Mesendoderm (in vitro differentiated cells): ENCODE measurements at regions not wholly inside any gene's neighbourhood (a gene's known extent, or its start where the extent isn't known, plus 50 kb on each side); places are given as distances from the start of the nearest gene placed in this dataset.
A peak's percentile ranks its signal among the peaks of the same experiment; 100 is the strongest.

Experiments used
- DNase-seq: peaks from one replicate; pipeline ENCODE4 v3.0.0; 2013
- H2AK5ac ChIP-seq: 2 replicates; pipeline ENCODE4 v1.6.1; 2013; ENCODE audit warnings: low read length, inconsistent platforms
- H2BK120ac ChIP-seq: 2 replicates; pipeline ENCODE4 v1.6.1; 2013; ENCODE audit warnings: low read depth, mild to moderate bottlenecking, low read length, moderate library complexity, mixed read lengths
- H2BK15ac ChIP-seq: replicated peaks from 2 replicates; pipeline ENCODE4 v1.6.1; 2013; ENCODE audit warnings: low read depth, mild to moderate bottlenecking, moderate library complexity
- H2BK5ac ChIP-seq: 2 replicates; pipeline ENCODE4 v1.6.1; 2013; ENCODE audit warnings: low read length, inconsistent platforms
- H3K18ac ChIP-seq: 2 replicates; pipeline ENCODE4 v1.6.1; 2013; ENCODE audit warnings: mild to moderate bottlenecking, low read length, mixed read lengths
- H3K23ac ChIP-seq: one replicate; pipeline ENCODE4 v1.6.1; 2013; ENCODE audit warnings: low read length
- H3K27ac ChIP-seq: 2 replicates; pipeline ENCODE4 v1.5.1; 2013; ENCODE audit warnings: low read depth, mild to moderate bottlenecking, inconsistent platforms, low read length, moderate library complexity
- H3K27me3 ChIP-seq: 2 replicates; pipeline ENCODE4 v1.6.1; 2013; ENCODE audit warnings: low read length, control low read depth, mild to moderate bottlenecking, inconsistent platforms; ENCODE audit not compliant: insufficient read depth, poor library complexity
- H3K36me3 ChIP-seq: 2 replicates; pipeline ENCODE4 v1.6.1; 2013; ENCODE audit warnings: low read length, inconsistent platforms; ENCODE audit not compliant: control insufficient read depth, insufficient read depth
- H3K4ac ChIP-seq: one replicate; pipeline ENCODE4 v1.6.1; 2013; ENCODE audit warnings: low read depth, mild to moderate bottlenecking, low read length, moderate library complexity
- H3K4me1 ChIP-seq: 2 replicates; pipeline ENCODE4 v1.6.1; 2013; ENCODE audit warnings: low read depth, low read length, inconsistent platforms; ENCODE audit not compliant: control insufficient read depth
- H3K4me2 ChIP-seq: 2 replicates; pipeline ENCODE4 v1.6.1; 2013; ENCODE audit warnings: low read length
- H3K4me3 ChIP-seq: 2 replicates; pipeline ENCODE4 v1.5.1; 2013; ENCODE audit warnings: mild to moderate bottlenecking, low read length
- H3K56ac ChIP-seq: one replicate; pipeline ENCODE4 v1.6.1; 2013; ENCODE audit warnings: low read length
- H3K79me1 ChIP-seq: 2 replicates; pipeline ENCODE4 v1.6.1; 2013; ENCODE audit warnings: low read length, inconsistent platforms
- H3K79me2 ChIP-seq: 2 replicates; pipeline ENCODE4 v1.6.1; 2013; ENCODE audit warnings: mild to moderate bottlenecking, low read length; ENCODE audit not compliant: control insufficient read depth, insufficient read depth
- H3K9ac ChIP-seq: 2 replicates; pipeline ENCODE4 v1.6.1; 2013; ENCODE audit warnings: low read length, inconsistent platforms
- H4K5ac ChIP-seq: one replicate; pipeline ENCODE4 v1.6.1; 2013; ENCODE audit warnings: low read length
- H4K8ac ChIP-seq: one replicate; pipeline ENCODE4 v1.6.1; 2013; ENCODE audit warnings: low read depth, mild to moderate bottlenecking, control low read depth, low read length, moderate library complexity
- WGBS: extraction: QIAGEN DNeasy Blood & Tissue Kit; methylation state at CpG from one replicate; pipeline ENCODE4 v1.1.7; 2013; ENCODE audit warnings: low lambda C conversion rate, missing lambda C conversion rate; ENCODE audit not compliant: insufficient coverage; ENCODE audit errors: extremely low coverage; 5-methylcytosine and 5-hydroxymethylcytosine counted together

DNA sequence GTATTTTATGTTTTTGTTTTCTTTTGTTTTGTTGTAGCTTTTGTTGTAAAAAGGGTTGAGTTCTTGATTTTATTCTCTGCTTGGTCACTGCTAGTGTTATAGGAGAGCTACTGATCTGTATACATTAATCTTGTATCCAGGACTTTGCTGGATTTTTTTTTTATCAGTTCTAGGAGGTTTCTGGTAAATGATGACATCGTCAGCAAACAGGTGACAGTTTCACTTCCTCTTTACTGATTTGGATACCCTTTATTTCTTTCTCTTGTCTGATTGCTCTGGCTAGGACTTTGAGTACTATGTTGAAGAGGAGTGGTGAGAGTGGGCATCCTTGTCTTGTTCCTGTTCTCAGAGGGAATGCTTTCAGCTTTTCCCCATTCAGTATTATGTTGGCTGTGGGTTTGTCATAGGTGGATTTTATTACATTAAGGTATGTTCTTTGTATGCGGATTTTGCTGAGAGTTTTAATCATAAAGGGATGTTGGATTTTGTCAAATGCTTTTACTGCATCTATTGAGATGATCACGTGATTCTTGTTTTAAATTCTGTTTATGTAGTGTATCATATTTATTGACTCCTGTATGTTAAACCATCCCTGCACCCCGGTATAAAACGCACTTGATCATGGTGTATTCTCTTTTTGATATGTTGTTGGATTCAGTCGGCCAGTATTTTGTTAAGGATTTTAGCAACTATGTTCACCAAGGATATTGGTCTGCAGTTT lies 905.7 kb downstream of the LTN1 start:
- H3K4me2 ChIP-seq: no peak overlapping the region
- H3K27ac ChIP-seq: no peak overlapping the region
- no peak overlapping the region for H4K8ac ChIP-seq
- no peak for DNase-seq
- H4K5ac ChIP-seq: no peak overlapping the region
- no peak overlapping the region for H3K9ac ChIP-seq
- H3K23ac ChIP-seq: no peak overlapping the region
- H2AK5ac ChIP-seq: no peak overlapping the region
- no peaks in the 10 kb centered on the region for H3K4me1 ChIP-seq
- H3K56ac ChIP-seq: no peak overlapping the region
- H3K4ac ChIP-seq: no peak overlapping the region
- no peak overlapping the region for H2BK15ac ChIP-seq
- H3K27me3 ChIP-seq: no peaks in the 10 kb centered on the region
- H3K36me3 ChIP-seq: no peaks in the 10 kb centered on the region
- no peak overlapping the region for H2BK120ac ChIP-seq
- H3K18ac ChIP-seq: no peak overlapping the region
- WGBS: no CpG with 5 or more reads among the region's 6 CpGs
- no peaks in the 10 kb centered on the region for H3K79me2 ChIP-seq
- no peak overlapping the region for H3K4me3 ChIP-seq
- no peak overlapping the region for H2BK5ac ChIP-seq
- H3K79me1 ChIP-seq: no peaks in the 10 kb centered on the region

DNA sequence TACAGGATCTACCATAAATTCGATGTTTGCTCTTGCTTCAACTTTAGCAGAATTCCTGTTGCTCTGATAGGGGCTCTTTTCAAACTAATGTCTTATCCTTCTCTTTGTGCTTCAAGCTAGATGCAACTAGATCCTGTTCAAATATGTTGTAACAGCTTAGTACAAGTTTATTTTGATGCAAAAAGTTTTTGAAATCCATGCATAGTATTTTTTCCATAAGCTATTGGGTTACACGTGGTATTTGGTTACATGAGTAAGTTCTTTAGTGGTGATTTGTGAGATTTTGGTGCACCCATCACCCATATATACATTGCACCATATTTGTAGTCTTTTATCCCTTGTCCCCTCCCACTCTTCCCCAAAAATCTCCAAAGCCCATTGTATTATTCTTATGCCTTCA lies 907.7 kb downstream of the LTN1 start:
- Histone ChIP-seq H3K27me3 (no peaks in the 10 kb centered on the region), H3K4ac (no peak overlapping the region), H2BK120ac (no peak overlapping the region), H2AK5ac (no peak overlapping the region), H3K9ac (no peak overlapping the region), H4K8ac (no peak overlapping the region), H2BK15ac (no peak overlapping the region), H3K4me3 (no peak overlapping the region), H4K5ac (no peak overlapping the region), H3K36me3 (no peaks in the 10 kb centered on the region), H3K79me1 (no peaks in the 10 kb centered on the region), H3K27ac (no peak overlapping the region), H3K18ac (no peak overlapping the region), H3K4me1 (no peaks in the 10 kb centered on the region), H3K56ac (no peak overlapping the region), H3K79me2 (no peaks in the 10 kb centered on the region), H3K23ac (no peak overlapping the region), H3K4me2 (no peak overlapping the region), H2BK5ac (no peak overlapping the region)
- WGBS: no CpG with 5 or more reads among the region's 2 CpGs
- DNase-seq: no peak

DNA sequence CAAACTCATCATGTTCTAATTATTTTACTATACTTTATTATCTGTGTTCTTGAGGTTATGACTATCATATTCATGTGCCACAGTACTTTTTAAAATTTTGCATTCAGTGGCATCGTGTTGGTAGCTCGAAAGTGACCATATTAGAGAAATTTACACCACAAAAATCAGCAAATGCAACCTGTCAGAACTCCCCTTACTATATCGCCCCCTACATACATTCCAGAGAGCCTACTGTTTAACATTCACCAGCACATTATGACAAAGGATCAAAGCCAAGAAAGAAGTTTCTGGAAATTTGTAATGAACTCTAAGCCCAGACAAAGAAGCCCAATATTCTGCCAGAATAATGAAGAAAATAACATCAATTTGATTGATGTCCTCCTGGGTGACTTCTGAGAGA lies 909.3 kb downstream of the LTN1 start:
- H4K8ac ChIP-seq: no peak overlapping the region
- H3K4me1 ChIP-seq: no peaks in the 10 kb centered on the region
- no peaks in the 10 kb centered on the region for H3K36me3 ChIP-seq
- no peak overlapping the region for H3K4me2 ChIP-seq
- H2BK120ac ChIP-seq: no peak overlapping the region
- H2AK5ac ChIP-seq: no peak overlapping the region
- no peak overlapping the region for H3K9ac ChIP-seq
- WGBS: no CpG with 5 or more reads among the region's 3 CpGs
- H3K23ac ChIP-seq: no peak overlapping the region
- no peaks in the 10 kb centered on the region for H3K79me1 ChIP-seq
- H4K5ac ChIP-seq: no peak overlapping the region
- H3K56ac ChIP-seq: no peak overlapping the region
- H3K4ac ChIP-seq: no peak overlapping the region
- H3K4me3 ChIP-seq: no peak overlapping the region
- no peaks in the 10 kb centered on the region for H3K27me3 ChIP-seq
- peak; percentile 9 for DNase-seq
- no peak overlapping the region for H3K18ac ChIP-seq
- H2BK5ac ChIP-seq: no peak overlapping the region
- H2BK15ac ChIP-seq: no peak overlapping the region
- no peaks in the 10 kb centered on the region for H3K79me2 ChIP-seq
- H3K27ac ChIP-seq: no peak overlapping the region

DNA sequence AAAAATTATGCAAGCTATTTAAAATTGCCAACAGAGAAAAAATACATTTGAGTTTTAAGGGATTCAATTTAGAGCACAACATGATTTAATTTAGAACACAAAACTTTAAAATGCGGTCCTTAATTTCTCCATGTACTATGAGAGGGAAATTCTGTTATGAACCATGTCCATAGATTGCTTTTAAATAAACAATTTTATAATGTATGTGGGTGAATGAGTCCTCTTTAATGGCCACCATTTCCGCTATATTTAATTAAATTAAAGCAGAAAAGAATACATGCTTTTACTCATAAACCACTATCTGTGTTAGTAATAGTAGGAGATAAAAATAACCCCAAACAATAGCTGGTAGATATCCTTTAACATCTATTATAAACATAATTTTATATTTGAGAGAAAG lies 914.6 kb downstream of the LTN1 start:
- H3K4me1 ChIP-seq: no peaks in the 10 kb centered on the region
- no peak overlapping the region for H3K56ac ChIP-seq
- no CpG with 5 or more reads among the region's 2 CpGs for WGBS
- no peaks in the 10 kb centered on the region for H3K27me3 ChIP-seq
- no peak overlapping the region for H3K4ac ChIP-seq
- no peak overlapping the region for H2AK5ac ChIP-seq
- no peak overlapping the region for H3K4me2 ChIP-seq
- H3K79me2 ChIP-seq: no peaks in the 10 kb centered on the region
- no peak for DNase-seq
- H3K27ac ChIP-seq: no peak overlapping the region
- no peak overlapping the region for H2BK15ac ChIP-seq
- H3K9ac ChIP-seq: no peak overlapping the region
- no peak overlapping the region for H4K8ac ChIP-seq
- H2BK120ac ChIP-seq: no peak overlapping the region
- no peak overlapping the region for H4K5ac ChIP-seq
- H3K4me3 ChIP-seq: no peak overlapping the region
- H3K23ac ChIP-seq: no peak overlapping the region
- H2BK5ac ChIP-seq: no peak overlapping the region
- no peaks in the 10 kb centered on the region for H3K36me3 ChIP-seq
- H3K79me1 ChIP-seq: no peaks in the 10 kb centered on the region
- no peak overlapping the region for H3K18ac ChIP-seq

DNA sequence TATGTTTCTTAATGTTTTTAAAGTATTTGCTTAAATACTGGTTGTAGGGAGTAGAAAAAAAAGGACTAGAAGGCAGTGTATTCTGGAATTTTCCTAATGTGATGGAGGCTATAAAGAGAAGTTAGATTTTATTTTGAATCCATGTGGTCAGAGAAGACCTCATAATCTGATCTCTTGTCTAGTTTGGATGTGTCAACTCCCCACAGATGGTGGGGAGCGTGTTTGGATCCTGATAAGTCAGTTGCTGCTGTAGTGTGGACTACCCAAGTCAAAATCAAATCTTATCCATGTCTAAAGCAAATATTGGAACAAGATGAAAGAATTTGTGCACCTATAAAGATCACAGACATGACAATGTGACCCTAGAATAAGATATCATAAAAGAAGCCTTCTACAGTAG lies 918.0 kb downstream of the LTN1 start:
- no peak overlapping the region for H3K4ac ChIP-seq
- no peak for DNase-seq
- no peaks in the 10 kb centered on the region for H3K79me2 ChIP-seq
- no peak overlapping the region for H3K4me2 ChIP-seq
- H2BK5ac ChIP-seq: no peak overlapping the region
- H4K5ac ChIP-seq: no peak overlapping the region
- H3K56ac ChIP-seq: no peak overlapping the region
- H3K27me3 ChIP-seq: no peaks in the 10 kb centered on the region
- no peaks in the 10 kb centered on the region for H3K4me1 ChIP-seq
- no CpG with 5 or more reads among the region's 1 CpG for WGBS
- H3K4me3 ChIP-seq: no peak overlapping the region
- no peak overlapping the region for H3K27ac ChIP-seq
- H2BK120ac ChIP-seq: no peak overlapping the region
- H4K8ac ChIP-seq: no peak overlapping the region
- no peak overlapping the region for H3K18ac ChIP-seq
- no peaks in the 10 kb centered on the region for H3K79me1 ChIP-seq
- no peaks in the 10 kb centered on the region for H3K36me3 ChIP-seq
- H3K23ac ChIP-seq: no peak overlapping the region
- no peak overlapping the region for H3K9ac ChIP-seq
- no peak overlapping the region for H2AK5ac ChIP-seq
- no peak overlapping the region for H2BK15ac ChIP-seq

DNA sequence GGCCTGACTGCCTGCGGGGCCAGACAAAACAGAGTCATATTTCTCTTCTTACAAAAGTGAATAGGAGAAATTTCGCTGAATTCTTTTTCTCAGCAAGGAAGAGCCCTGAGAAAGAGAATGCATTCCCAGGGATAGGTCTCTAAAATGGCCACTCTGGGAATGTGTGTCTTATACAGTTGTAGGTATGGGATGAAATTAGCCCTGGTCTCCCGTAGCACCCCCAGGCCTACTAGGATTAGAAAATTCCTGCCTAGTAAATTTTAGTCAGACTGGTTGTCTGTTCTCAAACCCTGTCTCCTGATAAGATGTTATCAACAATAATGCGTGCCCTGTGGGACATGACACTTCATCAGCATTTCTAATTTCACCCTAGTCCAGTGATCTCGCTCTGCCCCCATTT lies 920.1 kb downstream of the LTN1 start:
- H3K79me1 ChIP-seq: no peaks in the 10 kb centered on the region
- H3K4ac ChIP-seq: no peak overlapping the region
- no peak overlapping the region for H3K27ac ChIP-seq
- H2BK5ac ChIP-seq: no peak overlapping the region
- DNase-seq: no peak
- H2BK120ac ChIP-seq: no peak overlapping the region
- no peak overlapping the region for H2AK5ac ChIP-seq
- no peak overlapping the region for H3K4me2 ChIP-seq
- no peak overlapping the region for H4K5ac ChIP-seq
- H3K4me3 ChIP-seq: no peak overlapping the region
- H3K9ac ChIP-seq: no peak overlapping the region
- H3K36me3 ChIP-seq: no peaks in the 10 kb centered on the region
- no peak overlapping the region for H3K18ac ChIP-seq
- H3K23ac ChIP-seq: no peak overlapping the region
- no peak overlapping the region for H4K8ac ChIP-seq
- H3K27me3 ChIP-seq: no peaks in the 10 kb centered on the region
- no CpG with 5 or more reads among the region's 5 CpGs for WGBS
- H3K79me2 ChIP-seq: no peaks in the 10 kb centered on the region
- no peak overlapping the region for H3K56ac ChIP-seq
- H2BK15ac ChIP-seq: no peak overlapping the region
- no peaks in the 10 kb centered on the region for H3K4me1 ChIP-seq
